ENCODE measurements at regions not wholly inside any gene's neighbourhood (a gene's known extent, or its start where the extent isn't known, plus 50 kb on each side); places are given as distances from the start of the nearest gene placed in this dataset.

GRCh38 chr16:85415196-85416090 is 197.7 kb upstream of the GSE1 start:
- DNase-seq, result no peak

GRCh38 chr16:85416228-85417109 is 196.7 kb upstream of the GSE1 start:
- peak; percentile 43 for DNase-seq

- DNase-seq, result no peak
Observed at GRCh38 chr16:85417156-85417860, 195.8 kb upstream of the GSE1 start.

- no peak for DNase-seq
Observed at GRCh38 chr16:85418978-85419491, 194.1 kb upstream of the GSE1 start.

- DNase-seq, result no peak
Observed at GRCh38 chr16:85419503-85420408, 193.4 kb upstream of the GSE1 start.

- DNase-seq, result peak; percentile 60
Observed at GRCh38 chr16:85420501-85421337, 192.4 kb upstream of the GSE1 start.

GRCh38 chr16:85421338-85422195 is 191.6 kb upstream of the GSE1 start:
- no peak for DNase-seq

- DNase-seq, result no peak
Observed at GRCh38 chr16:85422196-85422631, 190.9 kb upstream of the GSE1 start.

GRCh38 chr16:85422632-85423550 is 190.2 kb upstream of the GSE1 start:
- DNase-seq, result no peak

- DNase-seq, result no peak
Observed at GRCh38 chr16:85423631-85424030, 189.5 kb upstream of the GSE1 start.

- no peak for DNase-seq
Observed at GRCh38 chr16:85424260-85425073, 188.7 kb upstream of the GSE1 start.

GRCh38 chr16:85425074-85425662 is 188.0 kb upstream of the GSE1 start:
- no peak for DNase-seq

GRCh38 chr16:85426806-85427205 is 186.3 kb upstream of the GSE1 start:
- DNase-seq, result no peak

GRCh38 chr16:85428168-85428898 is 184.8 kb upstream of the GSE1 start:
- DNase-seq, result peak; percentile 30

GRCh38 chr16:85428899-85429775 is 184.0 kb upstream of the GSE1 start:
- DNase-seq, result no peak

All from activated effector memory CD4-positive, alpha-beta T cell treated with Interleukin-2 at 50 U/mL for 16 hours (primary cell).